Endothelial cell of umbilical vein (primary cell): ENCODE measurements at regions not wholly inside any gene's neighbourhood (a gene's known extent, or its start where the extent isn't known, plus 50 kb on each side); places are given as distances from the start of the nearest gene placed in this dataset.
"Not testable (repeated sequence)": the region's sequence is repeated elsewhere in the genome, so short reads cannot be mapped to it uniquely, and the experiment has no call there.

Experiments
- FOS ChIP-seq: IDR thresholded peaks from 2 replicates; pipeline ENCODE4 v1.6.1; 2011; ENCODE audit warnings: mild to moderate bottlenecking, low read length, moderate library complexity, borderline replicate concordance; ENCODE audit not compliant: insufficient read depth
- POLR2A ChIP-seq: IDR thresholded peaks from 2 replicates; pipeline ENCODE4 v1.6.1; 2012; ENCODE audit warnings: low read depth, mild to moderate bottlenecking, control low read depth, low read length
- POLR2AphosphoS5 ChIP-seq: IDR thresholded peaks from 2 replicates; pipeline ENCODE4 v1.6.1; 2012; ENCODE audit warnings: low read depth, mild to moderate bottlenecking, control low read depth, low read length, moderate library complexity; ENCODE audit not compliant: insufficient read depth
- TF ChIP-seq, protein P1 (sequence below), 2 donors: IDR thresholded peaks; 1 replicate in 1 of 2; 2 replicates in 1 of 2; pipeline ENCODE4 v1.5.1; 2011; ENCODE audit warnings: low read length in 2 of 2, mild to moderate bottlenecking in 2 of 2, moderate library complexity in 2 of 2, control low read depth in 1 of 2, inconsistent platforms in 1 of 2, low read depth in 1 of 2; ENCODE audit not compliant: insufficient read depth in 1 of 2; ENCODE audit errors: extremely low read depth in 1 of 2
- TF ChIP-seq, protein P2 (sequence below): IDR thresholded peaks from 2 replicates; pipeline ENCODE4 v1.6.1; 2011; ENCODE audit not compliant: insufficient read depth, insufficient read length

DNA sequence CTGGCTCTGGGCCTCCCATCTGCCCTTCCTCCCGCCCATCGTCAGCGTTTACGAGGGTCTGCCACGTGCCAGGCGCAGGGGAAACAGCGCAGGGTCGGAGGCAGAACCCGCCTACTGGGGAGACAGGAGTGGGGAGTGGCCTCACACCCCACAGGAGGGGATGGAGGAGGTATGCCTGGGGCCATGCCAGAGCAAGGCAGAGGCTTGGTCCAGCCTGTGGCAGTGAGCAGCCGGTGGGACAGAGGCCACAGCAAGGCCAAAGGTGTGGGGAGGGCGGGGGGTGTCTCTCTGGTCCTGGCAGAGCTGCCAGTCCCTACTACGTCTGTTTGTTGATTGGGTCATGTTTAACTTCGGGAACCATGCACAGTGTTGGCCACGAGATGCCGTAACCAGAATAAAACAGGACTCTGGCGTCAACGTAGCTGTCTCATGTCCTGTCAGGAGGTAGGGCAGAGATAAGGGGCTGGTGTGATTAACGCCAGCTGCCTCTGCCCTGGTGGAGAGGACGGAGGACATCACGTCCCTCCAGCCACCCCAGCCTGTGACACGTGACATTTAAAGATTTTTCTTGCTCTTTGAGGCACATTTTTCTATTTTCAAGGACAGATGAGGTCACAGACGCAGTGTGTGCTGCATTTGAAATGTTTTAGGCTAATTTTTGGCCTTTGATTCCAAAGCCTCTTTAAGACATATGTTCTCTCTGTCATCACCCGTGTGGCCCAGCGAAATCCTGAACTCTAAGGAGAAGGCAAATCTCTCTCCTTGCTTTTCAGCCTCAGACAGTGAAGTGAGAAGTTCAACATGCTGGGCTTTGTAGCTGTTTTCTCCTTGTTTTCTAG is 193.3 kb downstream of the LAT start:
- TF ChIP-seq, protein P1, sequence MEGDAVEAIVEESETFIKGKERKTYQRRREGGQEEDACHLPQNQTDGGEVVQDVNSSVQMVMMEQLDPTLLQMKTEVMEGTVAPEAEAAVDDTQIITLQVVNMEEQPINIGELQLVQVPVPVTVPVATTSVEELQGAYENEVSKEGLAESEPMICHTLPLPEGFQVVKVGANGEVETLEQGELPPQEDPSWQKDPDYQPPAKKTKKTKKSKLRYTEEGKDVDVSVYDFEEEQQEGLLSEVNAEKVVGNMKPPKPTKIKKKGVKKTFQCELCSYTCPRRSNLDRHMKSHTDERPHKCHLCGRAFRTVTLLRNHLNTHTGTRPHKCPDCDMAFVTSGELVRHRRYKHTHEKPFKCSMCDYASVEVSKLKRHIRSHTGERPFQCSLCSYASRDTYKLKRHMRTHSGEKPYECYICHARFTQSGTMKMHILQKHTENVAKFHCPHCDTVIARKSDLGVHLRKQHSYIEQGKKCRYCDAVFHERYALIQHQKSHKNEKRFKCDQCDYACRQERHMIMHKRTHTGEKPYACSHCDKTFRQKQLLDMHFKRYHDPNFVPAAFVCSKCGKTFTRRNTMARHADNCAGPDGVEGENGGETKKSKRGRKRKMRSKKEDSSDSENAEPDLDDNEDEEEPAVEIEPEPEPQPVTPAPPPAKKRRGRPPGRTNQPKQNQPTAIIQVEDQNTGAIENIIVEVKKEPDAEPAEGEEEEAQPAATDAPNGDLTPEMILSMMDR (IDR thresholded peaks at IDR 0.05; ENCODE audit: extremely low read depth in 1 of 2, insufficient read depth in 1 of 2, low read depth in 1 of 2, low read length in 2 of 2): not testable (repeated sequence)
- not testable (repeated sequence) for TF ChIP-seq FOS, POLR2A, POLR2AphosphoS5
- TF ChIP-seq, protein P2, sequence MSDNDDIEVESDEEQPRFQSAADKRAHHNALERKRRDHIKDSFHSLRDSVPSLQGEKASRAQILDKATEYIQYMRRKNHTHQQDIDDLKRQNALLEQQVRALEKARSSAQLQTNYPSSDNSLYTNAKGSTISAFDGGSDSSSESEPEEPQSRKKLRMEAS: not testable (repeated sequence)
